HS-5 (cell line): ENCODE measurements at regions not wholly inside any gene's neighbourhood (a gene's known extent, or its start where the extent isn't known, plus 50 kb on each side); places are given as distances from the start of the nearest gene placed in this dataset.
"Not testable (repeated sequence)": the region's sequence is repeated elsewhere in the genome, so short reads cannot be mapped to it uniquely, and the experiment has no call there.

Source experiments
- DNase-seq: peaks from one replicate; pipeline ENCODE4 v3.0.0-alpha.2; 2012; ENCODE audit warnings: low read depth

- DNase-seq, result no peak
Measured at GRCh38 chr7:136533732-136534131, 334.7 kb upstream of the CHRM2 start.

DNA sequence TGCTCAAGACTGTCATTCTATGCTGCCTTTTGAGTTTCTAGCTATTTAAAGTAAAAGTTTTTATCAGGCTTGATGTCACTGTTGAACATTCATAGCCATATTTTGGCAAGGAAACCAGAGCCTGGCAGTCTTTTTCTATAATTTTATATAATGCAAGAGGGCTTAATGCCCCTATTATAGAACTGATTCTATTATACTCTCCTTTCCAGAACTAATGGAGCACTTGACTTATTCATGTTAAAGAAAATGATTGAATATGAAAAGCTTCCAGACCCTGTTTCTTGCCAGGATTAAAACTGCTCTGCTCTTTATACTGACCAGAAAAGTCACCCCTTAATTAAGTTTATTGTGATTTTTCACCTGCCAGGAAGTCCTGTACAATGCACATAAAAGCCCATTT lies 337.6 kb upstream of the CHRM2 start:
- no peak for DNase-seq

- peak; percentile 70 for DNase-seq
Measured at GRCh38 chr7:136528329-136528728, 340.1 kb upstream of the CHRM2 start.

DNA sequence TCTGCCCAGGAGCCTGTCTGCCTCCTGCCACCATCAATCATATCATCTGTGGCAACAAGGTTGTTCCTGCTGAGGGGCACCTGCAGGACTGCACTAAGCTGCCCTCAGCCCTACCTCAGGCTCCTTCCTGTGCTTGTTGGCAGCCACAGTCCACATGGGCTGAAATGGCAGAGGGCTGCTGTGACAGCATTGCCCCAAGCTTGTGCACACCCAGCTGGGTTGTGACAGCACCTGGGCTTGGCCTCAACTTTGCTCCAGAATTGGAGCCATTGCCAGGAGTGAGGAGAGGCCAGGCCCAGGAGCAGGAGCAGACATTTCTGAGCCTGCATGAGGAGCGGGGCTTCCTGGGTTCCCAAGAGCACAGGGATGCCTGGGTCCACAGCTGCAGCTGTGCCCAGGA lies 340.9 kb upstream of the CHRM2 start:
- DNase-seq, result no peak

GRCh38 chr7:136526408-136527105 lies 341.9 kb upstream of the CHRM2 start:
- no peak for DNase-seq

DNA sequence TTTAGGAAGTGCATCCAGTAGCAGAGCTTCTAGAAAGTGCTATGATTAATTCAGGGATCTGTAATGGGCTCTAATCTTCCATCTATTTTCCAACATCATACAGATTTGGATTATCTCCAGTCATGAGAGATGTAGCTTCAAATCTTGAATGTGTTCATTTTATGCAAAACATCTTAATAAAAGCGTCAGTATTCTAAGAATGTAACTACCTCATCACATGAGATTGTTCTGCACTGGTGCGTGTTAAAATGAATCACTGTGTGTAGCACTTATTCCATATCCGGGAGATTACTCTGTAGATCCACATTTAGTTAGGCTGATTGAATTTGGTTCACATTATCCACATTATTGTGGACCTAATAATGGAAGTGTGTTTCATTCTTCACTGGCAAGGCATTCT lies 344.9 kb upstream of the CHRM2 start:
- DNase-seq, result peak; percentile 53

- no peak for DNase-seq
Measured at GRCh38 chr7:136517971-136518370, 350.5 kb upstream of the CHRM2 start.

- DNase-seq, result no peak
Measured at GRCh38 chr7:136514776-136515175, 353.7 kb upstream of the CHRM2 start.

DNA sequence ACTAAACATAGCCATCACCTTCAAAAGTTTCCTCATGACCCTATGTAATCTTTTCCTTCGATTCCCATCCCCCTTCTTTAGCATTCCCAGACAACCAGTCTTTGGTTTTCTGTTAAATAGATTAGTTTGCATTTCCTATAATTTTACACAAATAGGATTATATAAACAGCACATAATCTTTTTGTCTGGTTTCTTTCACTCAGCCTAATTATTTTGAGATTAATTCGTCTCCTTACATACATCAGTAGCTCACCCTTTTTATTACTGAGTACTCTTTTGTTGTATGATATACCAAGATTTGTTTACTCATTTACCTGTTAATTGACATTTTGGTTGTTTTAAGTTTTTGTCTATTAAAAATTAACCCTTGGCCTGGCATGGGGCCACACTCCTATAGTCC lies 354.7 kb upstream of the CHRM2 start:
- no peak for DNase-seq

DNA sequence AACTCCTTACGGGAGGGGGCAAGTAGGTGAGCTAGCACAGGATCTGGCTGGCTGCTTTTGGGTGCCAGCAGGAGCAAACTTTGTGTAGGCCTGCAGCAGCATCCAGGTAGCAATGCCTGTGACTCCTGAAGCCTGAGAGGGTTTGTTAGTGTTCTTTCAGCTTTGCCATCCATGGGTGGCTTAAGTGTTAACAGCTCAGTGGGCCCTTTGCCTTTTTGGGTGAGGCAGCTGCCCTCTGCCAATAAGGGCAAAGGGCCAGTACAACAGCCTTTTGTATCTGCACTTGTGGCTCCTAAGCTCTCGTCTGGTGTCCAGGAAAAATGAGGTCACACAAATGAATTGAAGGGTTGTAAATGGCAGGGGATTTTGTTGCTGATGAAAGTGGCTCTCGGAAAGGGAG lies 359.0 kb upstream of the CHRM2 start:
- no peak for DNase-seq

DNA sequence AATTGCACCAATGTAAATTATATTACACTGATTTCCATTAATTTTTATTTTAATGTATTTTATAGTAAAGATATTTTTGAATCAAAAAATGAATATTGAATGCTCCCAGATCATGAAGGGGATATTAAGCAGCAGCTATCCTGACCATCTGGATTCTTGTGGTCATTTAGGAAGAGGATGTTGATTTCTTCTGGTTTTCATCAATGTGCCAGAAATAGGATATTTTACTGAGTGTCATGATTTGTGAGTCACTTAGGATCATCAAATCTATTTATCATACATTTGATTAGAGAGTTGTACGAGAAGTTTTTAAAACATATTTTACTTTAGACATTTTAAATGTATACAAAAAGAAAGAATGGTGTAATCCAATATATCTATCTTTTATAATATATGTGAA lies 366.3 kb upstream of the CHRM2 start:
- DNase-seq, result no peak

- DNase-seq, result no peak
Measured at GRCh38 chr7:136501151-136501550, 367.3 kb upstream of the CHRM2 start.

- DNase-seq, result no peak
Measured at GRCh38 chr7:136496551-136496950, 371.9 kb upstream of the CHRM2 start.

GRCh38 chr7:136495081-136495480 lies 373.4 kb upstream of the CHRM2 start:
- no peak for DNase-seq

DNA sequence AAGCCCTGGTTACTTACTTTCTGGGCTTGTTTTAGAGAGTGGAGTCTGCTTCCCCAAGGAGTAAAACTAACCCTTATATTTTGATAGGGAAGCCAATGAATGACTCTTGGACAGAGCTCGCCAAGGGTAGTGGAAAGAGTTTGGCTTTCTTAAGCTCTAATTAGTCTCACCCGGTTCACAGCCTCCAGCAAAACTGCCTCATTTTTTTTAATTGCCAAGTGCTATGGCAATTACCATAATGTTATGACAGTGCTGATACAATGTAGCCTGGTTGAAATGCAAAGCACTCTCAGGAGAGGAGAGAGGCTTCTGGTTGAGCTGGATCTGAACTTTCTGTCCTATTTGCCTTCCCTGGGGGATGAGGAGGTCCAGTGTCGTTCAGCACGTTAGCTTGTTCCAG lies 376.1 kb upstream of the CHRM2 start:
- DNase-seq, result no peak

- DNase-seq, result no peak
Measured at GRCh38 chr7:136489808-136490207, 378.6 kb upstream of the CHRM2 start.

GRCh38 chr7:136480901-136481300 lies 387.6 kb upstream of the CHRM2 start:
- no peak for DNase-seq

DNA sequence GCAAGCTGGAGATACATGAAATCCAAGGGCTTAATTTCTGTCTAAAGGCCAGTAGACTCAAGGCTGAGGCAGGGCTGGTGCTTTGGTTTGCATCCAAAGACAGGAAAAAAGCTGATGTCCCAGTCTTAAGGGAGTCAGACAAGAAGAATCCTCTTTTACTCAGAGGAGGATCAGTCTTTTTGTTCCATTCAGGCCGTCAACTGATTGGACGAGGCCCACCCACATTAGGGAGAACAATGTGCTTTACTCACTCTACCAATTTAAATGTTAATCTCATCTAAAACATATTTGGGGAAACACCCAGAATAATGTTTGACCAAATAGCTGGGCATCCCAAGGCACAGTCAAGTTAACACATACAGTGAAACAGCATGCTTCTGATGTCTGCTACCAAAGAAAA lies 388.5 kb upstream of the CHRM2 start:
- no peak for DNase-seq

- no peak for DNase-seq
Measured at GRCh38 chr7:136470179-136470578, 398.3 kb upstream of the CHRM2 start.

DNA sequence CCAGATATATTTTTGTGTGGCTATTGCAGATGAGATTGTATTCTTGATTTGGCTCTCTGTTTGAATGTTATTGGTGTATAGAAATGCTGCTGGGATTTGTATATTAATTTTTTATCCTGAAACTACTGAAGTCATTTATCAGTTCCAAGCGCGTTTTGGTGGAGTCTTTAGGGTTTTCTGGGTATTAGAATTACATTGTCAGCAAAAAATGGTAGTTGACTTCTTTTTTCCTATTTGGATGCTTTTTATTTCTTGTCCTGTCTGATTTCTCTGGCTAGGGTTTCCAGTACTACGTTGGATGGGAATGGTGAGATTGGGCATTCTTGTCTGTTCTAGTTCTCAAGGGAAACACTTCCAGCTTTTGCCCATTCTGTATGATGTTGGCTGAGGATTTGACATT lies 415.5 kb upstream of the CHRM2 start:
- DNase-seq, result no peak

DNA sequence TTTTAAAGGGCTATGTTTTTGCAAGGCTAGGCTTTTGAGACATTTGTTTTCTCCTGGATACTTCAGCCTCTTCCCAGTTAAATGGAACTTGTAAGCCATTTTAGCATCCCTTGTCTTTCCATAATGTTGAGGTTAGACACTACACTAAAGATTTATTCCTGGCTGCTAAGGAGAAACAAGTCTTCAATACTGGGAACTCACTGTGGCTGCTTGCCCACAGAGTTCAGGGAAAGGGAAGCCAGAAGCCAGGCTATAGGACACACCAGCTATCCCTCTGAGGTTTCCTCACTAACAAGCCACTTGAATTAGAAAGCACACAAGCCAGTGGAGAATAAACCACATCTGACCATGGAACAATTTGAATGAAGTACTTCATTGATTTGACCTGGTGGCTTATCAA lies 421.7 kb upstream of the CHRM2 start:
- DNase-seq, result no peak

GRCh38 chr7:136441835-136442234 lies 426.6 kb upstream of the CHRM2 start:
- no peak for DNase-seq

- DNase-seq, result not testable (repeated sequence)
Measured at GRCh38 chr7:136431736-136432135, 436.7 kb upstream of the CHRM2 start.

GRCh38 chr7:136424058-136424457 lies 444.4 kb upstream of the CHRM2 start:
- DNase-seq, result no peak

DNA sequence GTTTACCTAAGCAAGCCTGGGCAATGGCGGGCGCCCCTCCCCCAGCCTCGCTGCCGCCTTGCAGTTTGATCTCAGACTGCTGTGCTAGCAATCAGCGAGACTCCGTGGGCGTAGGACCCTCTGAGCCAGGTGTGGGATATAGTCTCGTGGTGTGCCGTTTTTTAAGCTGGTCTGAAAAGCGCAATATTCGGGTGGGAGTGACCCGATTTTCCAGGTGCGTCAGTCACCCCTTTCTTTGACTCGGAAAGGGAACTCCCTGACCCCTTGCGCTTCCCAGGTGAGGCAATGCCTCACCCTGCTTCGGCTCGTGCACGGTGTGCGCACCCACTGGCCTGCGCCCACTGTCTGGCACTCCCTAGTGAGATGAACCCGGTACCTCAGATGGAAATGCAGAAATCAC lies 442.6 kb upstream of the MTPN start:
- not testable (repeated sequence) for DNase-seq
